Heart left ventricle (tissue), 16 donors: ENCODE measurements at regions not wholly inside any gene's neighbourhood (a gene's known extent, or its start where the extent isn't known, plus 50 kb on each side); places are given as distances from the start of the nearest gene placed in this dataset.

Source experiments
- ATAC-seq, 4 donors: fragments of 200-7000 bp; cut with Tn5 transposase; one replicate each; pipeline ENCODE4 v1.9.1; 2020 to 2022; ENCODE audit warnings: moderate library complexity in 4 of 4, mild to moderate bottlenecking in 3 of 4, moderate number of reproducible peaks in 1 of 4
- DNase-seq, 5 donors: peaks; one replicate each; pipeline ENCODE4 v3.0.0-alpha.2; 2020
- H3K27ac ChIP-seq, 12 donors: fragments of 200-600 bp; sonication (generic) in 4 of 12; one replicate each; pipeline versions ENCODE4 v1.5.0 to v1.8.0; 2016 to 2022; ENCODE audit warnings: mild to moderate bottlenecking in 2 of 12
- H3K27me3 ChIP-seq, 9 donors: fragments of 200-600 bp; sonication (generic) in 2 of 9; one replicate each; pipeline versions ENCODE4 v1.5.1 to v1.8.0; 2016 to 2022; ENCODE audit warnings: mild to moderate bottlenecking in 3 of 9
- H3K36me3 ChIP-seq, 9 donors: fragments of 200-600 bp; sonication (generic) in 2 of 9; one replicate each; pipeline versions ENCODE4 v1.5.0 to v1.8.0; 2018 to 2022; ENCODE audit warnings: mild to moderate bottlenecking in 2 of 9
- H3K4me1 ChIP-seq, 12 donors: fragments of 200-600 bp; sonication (generic) in 4 of 12; one replicate each; pipeline versions ENCODE4 v1.5.0 to v1.8.0; 2016 to 2022; ENCODE audit warnings: mild to moderate bottlenecking in 3 of 12
- H3K4me3 ChIP-seq, 12 donors: fragments of 200-600 bp; sonication (generic) in 4 of 12; one replicate each; pipeline versions ENCODE4 v1.5.0 to v1.8.0; 2017 to 2022; ENCODE audit warnings: mild to moderate bottlenecking in 9 of 12, moderate library complexity in 4 of 12
- H3K9me3 ChIP-seq, 12 donors: fragments of 200-600 bp; sonication (generic) in 4 of 12; one replicate each; pipeline versions ENCODE4 v1.5.0 to v1.8.0; 2016 to 2022; ENCODE audit warnings: mild to moderate bottlenecking in 1 of 12
- POLR2A ChIP-seq, 2 donors: fragments of 450-650 bp; IDR thresholded peaks; one replicate each; pipeline ENCODE4 v1.6.1; 2017; ENCODE audit warnings: antibody characterized with exemption in 2 of 2, mild to moderate bottlenecking in 2 of 2, moderate library complexity in 2 of 2
- WGBS, 4 donors: extraction: QIAGEN DNeasy Blood & Tissue Kit in 2 of 4; methylation state at CpG; one replicate each; pipeline versions ENCODE4 v1.1.5 to v1.1.7; 2013 to 2018; 5-methylcytosine and 5-hydroxymethylcytosine counted together
- intact Hi-C, 10 donors: fragments of 100-400 bp; cut with DNase I; formaldehyde crosslinking; loops; one replicate each; pipeline versions ENCODE4 v1.11.1 to v1.14.2; 2022
- TF ChIP-seq, protein P1 (sequence below), 12 donors: fragments of 200-600 bp; sonication (generic) in 4 of 12; IDR thresholded peaks; one replicate each; pipeline versions ENCODE4 v1.5.0 to v1.8.0; 2018 to 2022; ENCODE audit warnings: antibody characterized with exemption in 12 of 12, mild to moderate bottlenecking in 5 of 12
- donor health status: ischemic (EF 13 %, LVEDD 7.1; RV severe dilation, severe dysfunction).
- donor health status: healthy with polysubstance abuse.
- donor health status: DM: no; HTN: yes; CAD: no.
- donor health status: DM: no; HTN: no; CAD: no.
- donor health status: ischemic (EF 25% LVEDD 6.9; RV normal size, moderate dysfunction).
- donor health status: ischemic (EF 25% LVEDD 5.7; RV mildly dilated, moderate dysfunction).
- donor health status: healthy.
- donor health status: DM: yes; HTN: yes; CAD: no.
- donor health status: ischemic (EF 35%, LVEDD 5.7; RV mildly dilated, moderate dysfunction).
- donor health status: nonischemic (EF 11% LVEDD 7.7; RV severe dilation, severe dysfunction).
- donor health status: DM: yes; HTN: yes; CAD: no.
- donor health status: PGD.
- donor health status: ischemic (EF 29% LVEDD 5.4; RV normal size, mild dysfunction).
- donor health status: nonischemic (EF 23%, LVEDD 6.1; RV moderate dilation, normal function).

DNA sequence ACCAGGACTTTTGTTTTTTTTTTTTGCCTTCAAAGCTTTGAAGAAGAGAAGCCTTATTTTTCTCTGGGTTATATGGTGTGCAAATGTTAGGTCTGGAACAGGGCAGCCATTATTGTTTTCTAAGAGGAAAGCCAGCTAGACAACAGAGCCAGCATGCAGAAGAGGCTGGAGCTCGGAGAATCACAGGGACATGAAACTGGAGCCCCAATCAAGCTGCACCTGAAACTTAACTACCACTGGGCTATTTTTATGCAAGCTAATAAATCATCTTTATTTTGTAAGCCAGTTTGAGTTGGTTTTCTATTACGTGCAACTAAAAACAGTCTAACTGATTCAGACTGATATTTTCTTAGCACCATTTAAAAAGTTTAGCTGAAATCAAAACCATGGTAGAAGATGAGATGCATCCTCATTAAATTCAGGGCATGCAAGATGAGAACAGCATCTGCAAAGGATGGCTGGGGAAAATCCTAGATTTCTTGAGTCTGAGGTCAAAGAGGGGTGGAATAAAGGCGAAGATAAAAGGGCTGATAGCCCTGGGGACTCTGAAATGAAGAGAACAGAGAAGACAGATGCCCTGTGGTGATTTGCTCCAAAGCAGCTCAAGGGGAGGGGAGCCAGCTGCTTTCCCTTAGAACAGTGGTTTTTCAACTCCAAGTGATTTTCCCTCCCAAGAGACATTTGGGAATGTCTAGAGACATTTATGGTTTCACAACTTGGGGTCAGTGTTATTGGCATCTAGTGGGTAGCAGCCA is 177.1 kb upstream of the WSCD1 start:
- DNase-seq (no peak), ATAC-seq (no peak)
- peaks cover 0 to 11% (median 0%) of the 10 kb centered on the region in 12 donors for H3K9me3 ChIP-seq
- H3K36me3 ChIP-seq = no peaks in the 10 kb centered on the region
- 63 to 70% (median 65%) methylated on average over 3 of the region's 3 CpGs for WGBS, 4 donors
- intact Hi-C loops = no loop called here
- TF ChIP-seq POLR2A (IDR thresholded peaks at IDR 0.05) = no peak
- TF ChIP-seq, protein P1, sequence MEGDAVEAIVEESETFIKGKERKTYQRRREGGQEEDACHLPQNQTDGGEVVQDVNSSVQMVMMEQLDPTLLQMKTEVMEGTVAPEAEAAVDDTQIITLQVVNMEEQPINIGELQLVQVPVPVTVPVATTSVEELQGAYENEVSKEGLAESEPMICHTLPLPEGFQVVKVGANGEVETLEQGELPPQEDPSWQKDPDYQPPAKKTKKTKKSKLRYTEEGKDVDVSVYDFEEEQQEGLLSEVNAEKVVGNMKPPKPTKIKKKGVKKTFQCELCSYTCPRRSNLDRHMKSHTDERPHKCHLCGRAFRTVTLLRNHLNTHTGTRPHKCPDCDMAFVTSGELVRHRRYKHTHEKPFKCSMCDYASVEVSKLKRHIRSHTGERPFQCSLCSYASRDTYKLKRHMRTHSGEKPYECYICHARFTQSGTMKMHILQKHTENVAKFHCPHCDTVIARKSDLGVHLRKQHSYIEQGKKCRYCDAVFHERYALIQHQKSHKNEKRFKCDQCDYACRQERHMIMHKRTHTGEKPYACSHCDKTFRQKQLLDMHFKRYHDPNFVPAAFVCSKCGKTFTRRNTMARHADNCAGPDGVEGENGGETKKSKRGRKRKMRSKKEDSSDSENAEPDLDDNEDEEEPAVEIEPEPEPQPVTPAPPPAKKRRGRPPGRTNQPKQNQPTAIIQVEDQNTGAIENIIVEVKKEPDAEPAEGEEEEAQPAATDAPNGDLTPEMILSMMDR (IDR thresholded peaks at IDR 0.05) = no peak
- H3K4me1 ChIP-seq = no peaks in the 10 kb centered on the region
- H3K4me3 ChIP-seq = no peak overlapping the region
- H3K27ac ChIP-seq = no peak overlapping the region
- H3K27me3 ChIP-seq = peaks cover 0 to 36% (median 4%) of the 10 kb centered on the region in 9 donors

DNA sequence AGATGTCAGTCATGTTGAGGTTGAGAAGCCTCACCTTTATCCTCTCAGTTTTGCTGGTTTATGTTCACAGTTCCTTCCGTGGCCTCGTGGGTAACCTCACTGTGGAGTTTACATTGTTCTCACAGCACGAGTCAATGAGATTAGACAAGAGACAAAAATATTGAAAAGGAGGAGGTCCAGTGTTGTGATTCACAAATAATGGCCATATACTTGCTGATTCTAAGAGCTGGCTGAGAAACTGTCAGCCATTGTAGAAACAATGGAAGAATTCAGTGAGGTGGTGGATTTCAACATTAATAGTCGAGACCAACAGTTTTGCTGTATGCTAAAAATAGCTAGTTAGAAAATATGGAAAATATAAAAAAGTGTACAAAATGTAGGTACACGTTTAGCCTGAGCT is 176.4 kb upstream of the WSCD1 start:
- H3K27me3 ChIP-seq = peaks cover 0 to 40% (median 4%) of the 10 kb centered on the region in 9 donors
- H3K27ac ChIP-seq = no peak overlapping the region
- TF ChIP-seq POLR2A (IDR thresholded peaks at IDR 0.05) = no peak
- H3K4me1 ChIP-seq = no peaks in the 10 kb centered on the region
- H3K36me3 ChIP-seq = no peaks in the 10 kb centered on the region
- no peak for ATAC-seq
- H3K9me3 ChIP-seq = peaks cover 0 to 11% (median 0%) of the 10 kb centered on the region in 12 donors
- DNase-seq = no peak
- intact Hi-C loops = no loop called here
- WGBS, 4 donors = 47 to 51% (median 49%) methylated on average over 5 of the region's 5 CpGs
- no peak overlapping the region for H3K4me3 ChIP-seq

DNA sequence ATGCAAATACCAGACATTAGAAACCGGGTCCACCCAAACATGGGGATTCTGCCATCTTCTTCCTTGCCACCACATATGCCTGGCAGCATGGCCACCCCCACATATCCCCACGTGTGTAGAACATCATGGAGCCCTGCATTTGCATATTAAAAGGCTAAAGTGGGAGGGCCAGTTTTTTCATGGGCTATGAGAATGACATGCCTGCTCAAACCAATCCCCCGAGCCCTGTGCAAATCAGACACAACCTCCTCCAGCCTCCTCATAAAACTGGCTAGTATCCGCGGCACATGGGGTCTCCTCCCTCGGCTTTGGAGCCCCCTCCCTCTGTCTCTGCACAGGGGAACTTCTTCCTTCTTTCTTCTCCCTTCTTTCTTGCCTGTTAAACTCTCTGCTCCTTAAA is 174.9 kb upstream of the WSCD1 start:
- WGBS, 4 donors = 69 to 77% (median 72%) methylated on average over 6 of the region's 6 CpGs

DNA sequence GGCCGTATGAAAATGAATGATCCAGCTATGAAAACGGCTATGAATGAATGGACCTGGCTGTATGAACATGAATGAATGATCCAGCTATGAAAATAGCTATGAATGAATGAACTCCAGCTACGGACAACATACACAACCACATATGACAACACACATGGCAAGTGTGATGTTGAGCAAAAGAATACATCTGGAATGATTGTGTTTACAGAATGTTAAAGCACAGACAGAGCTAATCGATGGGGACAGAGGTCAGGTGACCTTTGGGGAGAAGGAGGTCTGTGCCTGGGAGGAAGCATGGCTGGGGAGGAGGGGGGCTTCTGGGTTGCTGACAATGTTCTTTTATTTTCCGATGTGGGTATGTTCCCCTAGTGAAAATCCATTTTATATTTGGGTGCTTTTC is 174.0 kb upstream of the WSCD1 start:
- Histone ChIP-seq H3K27me3 (peaks cover 0 to 38% (median 1%) of the 10 kb centered on the region in 9 donors), H3K9me3 (no peaks in the 10 kb centered on the region), H3K4me3 (no peak overlapping the region), H3K27ac (no peak overlapping the region), H3K4me1 (no peaks in the 10 kb centered on the region), H3K36me3 (no peaks in the 10 kb centered on the region)
- DNase-seq (no peak), ATAC-seq (no peak)
- intact Hi-C loops = no loop called here
- 80 to 87% (median 83%) methylated on average over 5 of the region's 5 CpGs for WGBS, 4 donors
- TF ChIP-seq, protein P1 (IDR thresholded peaks at IDR 0.05) = no peak
- no peak for TF ChIP-seq POLR2A (IDR thresholded peaks at IDR 0.05)

More for the DNA sequence above, 174.9 kb upstream of the WSCD1 start:
- ATAC-seq = no peak
- DNase-seq = no peak
- intact Hi-C loops = no loop called here
- Histone ChIP-seq H3K27me3 (peaks cover 0 to 40% (median 4%) of the 10 kb centered on the region in 9 donors), H3K4me1 (no peaks in the 10 kb centered on the region), H3K27ac (no peak overlapping the region), H3K4me3 (no peak overlapping the region), H3K9me3 (peaks cover 0 to 6% (median 0%) of the 10 kb centered on the region in 12 donors), H3K36me3 (no peaks in the 10 kb centered on the region)
- no peak for TF ChIP-seq POLR2A (IDR thresholded peaks at IDR 0.05)
- TF ChIP-seq, protein P1 (IDR thresholded peaks at IDR 0.05) = no peak
